ENCODE measurements at regions not wholly inside any gene's neighbourhood (a gene's known extent, or its start where the extent isn't known, plus 50 kb on each side); places are given as distances from the start of the nearest gene placed in this dataset.
"Not testable (repeated sequence)": the region's sequence is repeated elsewhere in the genome, so short reads cannot be mapped to it uniquely, and the experiment has no call there.

DNA sequence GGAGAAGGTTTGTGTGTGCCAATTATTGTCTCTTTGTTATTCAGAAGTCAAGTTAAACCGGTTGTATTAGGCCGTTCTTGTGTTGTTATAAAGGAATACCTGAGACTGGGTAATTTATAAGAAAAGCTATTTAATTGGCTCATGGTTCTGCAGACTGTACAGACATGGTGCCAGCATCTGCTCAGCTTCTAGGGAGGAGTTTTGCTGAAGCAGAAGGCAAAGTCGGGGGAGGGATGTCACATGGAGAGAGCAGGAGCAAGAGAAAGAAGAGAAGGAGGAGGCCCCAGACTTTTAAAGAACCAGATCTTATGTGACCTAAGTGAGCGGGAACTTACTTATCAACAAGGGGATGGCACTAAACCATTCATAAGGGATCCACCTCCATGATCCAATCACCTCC, 349.3 kb upstream of the PCDH18 start:
- TF ChIP-seq IRF2 (CRISPR knock-in tag; IDR thresholded peaks at IDR 0.05; ENCODE audit: borderline replicate concordance, low read depth) = no peak
- no peak for TF ChIP-seq ZNF232 (CRISPR knock-in tag; IDR thresholded peaks at IDR 0.05)
- no peak for TF ChIP-seq TEAD1 (CRISPR knock-in tag; IDR thresholded peaks at IDR 0.05)
- TF ChIP-seq, protein P1, sequence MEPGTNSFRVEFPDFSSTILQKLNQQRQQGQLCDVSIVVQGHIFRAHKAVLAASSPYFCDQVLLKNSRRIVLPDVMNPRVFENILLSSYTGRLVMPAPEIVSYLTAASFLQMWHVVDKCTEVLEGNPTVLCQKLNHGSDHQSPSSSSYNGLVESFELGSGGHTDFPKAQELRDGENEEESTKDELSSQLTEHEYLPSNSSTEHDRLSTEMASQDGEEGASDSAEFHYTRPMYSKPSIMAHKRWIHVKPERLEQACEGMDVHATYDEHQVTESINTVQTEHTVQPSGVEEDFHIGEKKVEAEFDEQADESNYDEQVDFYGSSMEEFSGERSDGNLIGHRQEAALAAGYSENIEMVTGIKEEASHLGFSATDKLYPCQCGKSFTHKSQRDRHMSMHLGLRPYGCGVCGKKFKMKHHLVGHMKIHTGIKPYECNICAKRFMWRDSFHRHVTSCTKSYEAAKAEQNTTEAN (CRISPR knock-in tag; IDR thresholded peaks at IDR 0.05) = no peak
- TF ChIP-seq, protein P2, sequence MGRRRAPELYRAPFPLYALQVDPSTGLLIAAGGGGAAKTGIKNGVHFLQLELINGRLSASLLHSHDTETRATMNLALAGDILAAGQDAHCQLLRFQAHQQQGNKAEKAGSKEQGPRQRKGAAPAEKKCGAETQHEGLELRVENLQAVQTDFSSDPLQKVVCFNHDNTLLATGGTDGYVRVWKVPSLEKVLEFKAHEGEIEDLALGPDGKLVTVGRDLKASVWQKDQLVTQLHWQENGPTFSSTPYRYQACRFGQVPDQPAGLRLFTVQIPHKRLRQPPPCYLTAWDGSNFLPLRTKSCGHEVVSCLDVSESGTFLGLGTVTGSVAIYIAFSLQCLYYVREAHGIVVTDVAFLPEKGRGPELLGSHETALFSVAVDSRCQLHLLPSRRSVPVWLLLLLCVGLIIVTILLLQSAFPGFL (CRISPR knock-in tag; IDR thresholded peaks at IDR 0.05; ENCODE audit: borderline replicate concordance) = no peak
- no peak for TF ChIP-seq ZBTB21 (CRISPR knock-in tag; IDR thresholded peaks at IDR 0.05; ENCODE audit: borderline replicate concordance)
- no peak for TF ChIP-seq NFE2L1 (CRISPR knock-in tag; IDR thresholded peaks at IDR 0.05)
- TF ChIP-seq FOXJ3 (CRISPR knock-in tag; IDR thresholded peaks at IDR 0.05; ENCODE audit: borderline replicate concordance) = no peak
- no peak for TF ChIP-seq ESRRA (CRISPR knock-in tag; IDR thresholded peaks at IDR 0.05; ENCODE audit: borderline replicate concordance)
- TF ChIP-seq ZNF138 (CRISPR knock-in tag; conservative IDR thresholded peaks at IDR 0.05) = no peak
- no peak for ATAC-seq

DNA sequence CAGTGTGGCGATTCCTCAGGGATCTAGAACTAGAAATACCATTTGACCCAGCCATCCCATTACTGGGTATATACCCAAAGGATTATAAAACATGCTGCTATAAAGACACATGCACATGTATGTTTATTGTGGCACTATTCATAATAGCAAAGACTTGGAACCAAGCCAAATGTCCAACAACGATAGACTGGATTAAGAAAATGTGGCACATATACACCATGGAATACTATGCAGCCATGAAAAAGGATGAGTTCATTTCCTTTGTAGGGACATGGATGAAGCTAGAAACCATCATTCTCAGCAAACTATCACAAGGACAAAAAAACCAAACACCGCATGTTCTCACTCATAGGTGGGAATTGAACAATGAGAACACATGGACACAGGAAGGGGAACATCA, 335.8 kb upstream of the PCDH18 start:
- H3K27me3 Mint-ChIP-seq (ENCODE audit: low read depth); H3K27ac Mint-ChIP-seq; H3K36me3 Mint-ChIP-seq; CTCF ChIA-PET; DNase-seq (ENCODE audit: low spot score); POLR2A ChIA-PET; ATAC-seq; H3K4me1 Mint-ChIP-seq; H3K4me3 Mint-ChIP-seq; H3K9me3 Mint-ChIP-seq: not testable (repeated sequence)

More for the DNA sequence above, 349.3 kb upstream of the PCDH18 start:
- POLR2A ChIA-PET = no interaction called here
- 0 out of 2 replicates have a peak overlapping the region, but pooled peaks have one; percentile 50 for H3K27ac Mint-ChIP-seq
- no peak for DNase-seq (ENCODE audit: low spot score)
- H3K9me3 Mint-ChIP-seq = peaks cover 10% of the 10 kb centered on the region
- H3K4me3 Mint-ChIP-seq = no peak overlapping the region
- no peaks in the 10 kb centered on the region; the same call in 1 of the 2 replicates for H3K27me3 Mint-ChIP-seq (ENCODE audit: low read depth)
- H3K36me3 Mint-ChIP-seq = peaks cover 6% of the 10 kb centered on the region
- H3K4me1 Mint-ChIP-seq = peaks cover 15% of the 10 kb centered on the region
- CTCF ChIA-PET = no interaction called here

DNA sequence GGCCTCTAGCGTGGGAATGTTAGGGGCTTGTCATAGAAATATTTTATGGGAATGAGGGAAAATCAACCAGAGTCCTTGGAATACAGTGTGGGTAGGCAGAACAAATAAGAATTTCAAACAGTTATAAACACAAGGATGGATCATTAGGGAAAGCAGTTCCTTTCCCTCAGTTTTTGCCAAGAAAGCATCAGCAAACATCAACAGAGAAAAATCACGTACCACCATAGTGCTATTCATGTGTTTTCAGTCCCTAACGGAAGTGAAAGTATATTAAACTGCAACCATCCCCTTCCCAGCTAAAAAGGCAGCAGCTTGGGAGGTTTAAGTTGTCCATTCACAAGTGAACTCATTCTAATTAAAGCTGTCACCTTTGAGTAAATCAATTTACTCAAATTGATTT, 334.4 kb upstream of the PCDH18 start:
- H3K27ac Mint-ChIP-seq = no peak overlapping the region
- no peak for DNase-seq (ENCODE audit: low spot score)
- ATAC-seq = no peak
- ChIA-PET CTCF (no interaction called here), POLR2A (no interaction called here)
- no peaks in the 10 kb centered on the region for H3K27me3 Mint-ChIP-seq (ENCODE audit: low read depth)
- H3K9me3 Mint-ChIP-seq = no peaks in the 10 kb centered on the region
- H3K4me1 Mint-ChIP-seq = no peaks in the 10 kb centered on the region
- TF ChIP-seq, protein P3, sequence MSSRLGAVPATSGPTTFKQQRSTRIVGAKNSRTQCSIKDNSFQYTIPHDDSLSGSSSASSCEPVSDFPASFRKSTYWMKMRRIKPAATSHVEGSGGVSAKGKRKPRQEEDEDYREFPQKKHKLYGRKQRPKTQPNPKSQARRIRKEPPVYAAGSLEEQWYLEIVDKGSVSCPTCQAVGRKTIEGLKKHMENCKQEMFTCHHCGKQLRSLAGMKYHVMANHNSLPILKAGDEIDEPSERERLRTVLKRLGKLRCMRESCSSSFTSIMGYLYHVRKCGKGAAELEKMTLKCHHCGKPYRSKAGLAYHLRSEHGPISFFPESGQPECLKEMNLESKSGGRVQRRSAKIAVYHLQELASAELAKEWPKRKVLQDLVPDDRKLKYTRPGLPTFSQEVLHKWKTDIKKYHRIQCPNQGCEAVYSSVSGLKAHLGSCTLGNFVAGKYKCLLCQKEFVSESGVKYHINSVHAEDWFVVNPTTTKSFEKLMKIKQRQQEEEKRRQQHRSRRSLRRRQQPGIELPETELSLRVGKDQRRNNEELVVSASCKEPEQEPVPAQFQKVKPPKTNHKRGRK (CRISPR knock-in tag; IDR thresholded peaks at IDR 0.05; ENCODE audit: borderline replicate concordance) = no peak
- TF ChIP-seq, protein P4, sequence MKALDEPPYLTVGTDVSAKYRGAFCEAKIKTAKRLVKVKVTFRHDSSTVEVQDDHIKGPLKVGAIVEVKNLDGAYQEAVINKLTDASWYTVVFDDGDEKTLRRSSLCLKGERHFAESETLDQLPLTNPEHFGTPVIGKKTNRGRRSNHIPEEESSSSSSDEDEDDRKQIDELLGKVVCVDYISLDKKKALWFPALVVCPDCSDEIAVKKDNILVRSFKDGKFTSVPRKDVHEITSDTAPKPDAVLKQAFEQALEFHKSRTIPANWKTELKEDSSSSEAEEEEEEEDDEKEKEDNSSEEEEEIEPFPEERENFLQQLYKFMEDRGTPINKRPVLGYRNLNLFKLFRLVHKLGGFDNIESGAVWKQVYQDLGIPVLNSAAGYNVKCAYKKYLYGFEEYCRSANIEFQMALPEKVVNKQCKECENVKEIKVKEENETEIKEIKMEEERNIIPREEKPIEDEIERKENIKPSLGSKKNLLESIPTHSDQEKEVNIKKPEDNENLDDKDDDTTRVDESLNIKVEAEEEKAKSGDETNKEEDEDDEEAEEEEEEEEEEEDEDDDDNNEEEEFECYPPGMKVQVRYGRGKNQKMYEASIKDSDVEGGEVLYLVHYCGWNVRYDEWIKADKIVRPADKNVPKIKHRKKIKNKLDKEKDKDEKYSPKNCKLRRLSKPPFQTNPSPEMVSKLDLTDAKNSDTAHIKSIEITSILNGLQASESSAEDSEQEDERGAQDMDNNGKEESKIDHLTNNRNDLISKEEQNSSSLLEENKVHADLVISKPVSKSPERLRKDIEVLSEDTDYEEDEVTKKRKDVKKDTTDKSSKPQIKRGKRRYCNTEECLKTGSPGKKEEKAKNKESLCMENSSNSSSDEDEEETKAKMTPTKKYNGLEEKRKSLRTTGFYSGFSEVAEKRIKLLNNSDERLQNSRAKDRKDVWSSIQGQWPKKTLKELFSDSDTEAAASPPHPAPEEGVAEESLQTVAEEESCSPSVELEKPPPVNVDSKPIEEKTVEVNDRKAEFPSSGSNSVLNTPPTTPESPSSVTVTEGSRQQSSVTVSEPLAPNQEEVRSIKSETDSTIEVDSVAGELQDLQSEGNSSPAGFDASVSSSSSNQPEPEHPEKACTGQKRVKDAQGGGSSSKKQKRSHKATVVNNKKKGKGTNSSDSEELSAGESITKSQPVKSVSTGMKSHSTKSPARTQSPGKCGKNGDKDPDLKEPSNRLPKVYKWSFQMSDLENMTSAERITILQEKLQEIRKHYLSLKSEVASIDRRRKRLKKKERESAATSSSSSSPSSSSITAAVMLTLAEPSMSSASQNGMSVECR (CRISPR knock-in tag; IDR thresholded peaks at IDR 0.05; ENCODE audit: borderline replicate concordance) = no peak
- TF ChIP-seq TEAD1 (CRISPR knock-in tag; IDR thresholded peaks at IDR 0.05) = no peak
- no peak for TF ChIP-seq FOXP1 (CRISPR knock-in tag; IDR thresholded peaks at IDR 0.05; ENCODE audit: borderline replicate concordance)
- no peaks in the 10 kb centered on the region for H3K36me3 Mint-ChIP-seq
- no peak overlapping the region for H3K4me3 Mint-ChIP-seq
